Testis (tissue), 2 donors: ENCODE measurements at regions not wholly inside any gene's neighbourhood (a gene's known extent, or its start where the extent isn't known, plus 50 kb on each side); places are given as distances from the start of the nearest gene placed in this dataset.

Source experiments
- POLR2A ChIP-seq: fragments of 450-650 bp; IDR thresholded peaks from one replicate; pipeline ENCODE4 v1.6.1; 2017; ENCODE audit warnings: antibody characterized with exemption, mild to moderate bottlenecking, moderate library complexity
- TF ChIP-seq, protein P1 (sequence below), 3 experiments: fragments of 450-650 bp in 2 of 3; fragments of 200-600 bp in 1 of 3; sonication (generic) in 1 of 3; IDR thresholded peaks; one replicate each; pipeline ENCODE4 v1.5.1; 2016 to 2019; ENCODE audit warnings: antibody characterized with exemption in 3 of 3, mild to moderate bottlenecking in 2 of 3, moderate library complexity in 1 of 3

DNA sequence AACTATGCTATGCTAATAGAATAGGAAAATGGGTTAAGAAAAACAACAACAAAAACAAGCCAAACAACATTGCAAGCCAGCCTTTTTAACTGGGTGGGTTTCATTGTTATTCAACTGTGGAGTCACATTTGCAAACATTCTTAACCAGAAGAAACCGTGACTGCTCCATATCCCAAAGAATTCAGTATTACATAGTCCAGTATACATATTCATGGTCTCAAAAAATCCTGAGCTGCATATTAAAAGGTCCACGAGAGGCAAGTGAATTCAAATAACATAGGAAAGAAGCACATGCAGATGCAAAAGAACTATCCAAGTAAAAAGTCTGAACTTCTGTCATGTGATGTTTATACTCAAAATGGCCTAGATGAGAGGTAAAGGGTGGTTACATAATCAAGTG is 179.1 kb upstream of the ETAA1 start:
- no peak for TF ChIP-seq POLR2A
- TF ChIP-seq, protein P1, sequence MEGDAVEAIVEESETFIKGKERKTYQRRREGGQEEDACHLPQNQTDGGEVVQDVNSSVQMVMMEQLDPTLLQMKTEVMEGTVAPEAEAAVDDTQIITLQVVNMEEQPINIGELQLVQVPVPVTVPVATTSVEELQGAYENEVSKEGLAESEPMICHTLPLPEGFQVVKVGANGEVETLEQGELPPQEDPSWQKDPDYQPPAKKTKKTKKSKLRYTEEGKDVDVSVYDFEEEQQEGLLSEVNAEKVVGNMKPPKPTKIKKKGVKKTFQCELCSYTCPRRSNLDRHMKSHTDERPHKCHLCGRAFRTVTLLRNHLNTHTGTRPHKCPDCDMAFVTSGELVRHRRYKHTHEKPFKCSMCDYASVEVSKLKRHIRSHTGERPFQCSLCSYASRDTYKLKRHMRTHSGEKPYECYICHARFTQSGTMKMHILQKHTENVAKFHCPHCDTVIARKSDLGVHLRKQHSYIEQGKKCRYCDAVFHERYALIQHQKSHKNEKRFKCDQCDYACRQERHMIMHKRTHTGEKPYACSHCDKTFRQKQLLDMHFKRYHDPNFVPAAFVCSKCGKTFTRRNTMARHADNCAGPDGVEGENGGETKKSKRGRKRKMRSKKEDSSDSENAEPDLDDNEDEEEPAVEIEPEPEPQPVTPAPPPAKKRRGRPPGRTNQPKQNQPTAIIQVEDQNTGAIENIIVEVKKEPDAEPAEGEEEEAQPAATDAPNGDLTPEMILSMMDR (IDR thresholded peaks at IDR 0.05) = no peak
